NOMO-1 treated with DMSO at 0.1 percent for 48 hours (cell line): ENCODE measurements at regions not wholly inside any gene's neighbourhood (a gene's known extent, or its start where the extent isn't known, plus 50 kb on each side); places are given as distances from the start of the nearest gene placed in this dataset.

Source experiments
- DNase-seq: peaks from one replicate; lab custom pipeline; 2025; ENCODE audit not compliant: unreplicated experiment; lab: John Stamatoyannopoulos, UW

GRCh38 chr13:97561182-97561581 is 127.2 kb downstream of the RAP2A start:
- DNase-seq = no peak

GRCh38 chr13:97562962-97563361 is 129.0 kb downstream of the RAP2A start:
- no peak for DNase-seq

DNA sequence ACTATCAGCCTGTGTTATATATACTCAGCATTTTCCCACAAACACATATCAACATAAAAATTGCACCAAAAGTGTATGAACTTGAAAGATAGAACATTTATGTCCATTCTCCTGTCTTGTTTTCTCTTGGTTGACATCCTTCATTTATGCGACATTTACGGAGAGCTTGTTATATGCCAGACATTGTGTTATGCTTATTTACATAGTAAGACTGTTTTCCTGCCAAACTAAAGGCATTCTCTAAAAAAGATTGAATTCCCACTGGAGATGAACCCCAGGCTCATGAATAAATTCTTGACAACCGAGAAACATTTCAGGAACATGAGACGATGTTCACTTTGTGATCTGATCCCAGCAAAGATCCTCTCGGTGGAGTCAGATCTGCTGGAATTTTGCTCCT is 131.0 kb downstream of the RAP2A start:
- DNase-seq = no peak

- DNase-seq = no peak
Measured at GRCh38 chr13:97565906-97566305, 131.9 kb downstream of the RAP2A start.

DNA sequence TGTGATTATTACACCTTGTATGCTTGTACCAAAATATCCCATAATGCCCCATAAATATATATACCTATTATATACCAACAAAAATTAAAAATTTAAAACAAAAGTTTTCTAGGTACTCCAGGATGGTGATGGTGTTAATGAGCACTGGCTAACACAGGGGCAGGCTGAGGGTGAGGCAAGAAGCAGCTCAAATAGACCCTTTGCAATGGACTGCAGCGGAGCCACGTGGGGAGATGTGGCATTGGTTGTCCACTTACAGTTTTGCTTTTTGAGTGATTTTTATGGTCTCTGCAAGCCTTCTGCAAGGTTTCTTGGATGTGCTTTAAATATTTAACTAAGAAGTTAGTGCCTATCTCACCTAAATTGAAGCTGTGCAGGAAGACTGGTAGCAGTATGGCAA is 132.9 kb downstream of the RAP2A start:
- DNase-seq = no peak

GRCh38 chr13:97567510-97568243 is 133.7 kb downstream of the RAP2A start:
- DNase-seq = no peak

DNA sequence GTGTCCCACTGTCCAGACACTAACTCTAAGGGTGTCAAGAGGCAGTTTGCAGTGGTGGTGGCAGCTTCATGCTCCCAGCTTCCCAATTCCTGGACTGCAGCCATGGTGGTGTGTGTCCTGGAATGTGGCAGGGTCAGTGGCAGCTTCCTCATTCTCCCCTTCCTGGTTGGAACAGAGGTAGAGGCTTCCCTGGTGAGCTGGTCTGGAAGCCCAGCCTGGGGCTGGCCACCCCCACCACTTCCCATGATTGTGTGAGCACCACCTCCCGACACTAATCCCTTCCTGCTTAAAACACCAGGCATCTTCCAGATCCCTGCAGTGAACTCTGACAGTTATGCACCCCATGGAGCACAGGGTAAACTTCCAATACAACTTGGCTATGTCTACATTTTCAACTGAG is 134.9 kb downstream of the RAP2A start:
- DNase-seq = no peak

DNA sequence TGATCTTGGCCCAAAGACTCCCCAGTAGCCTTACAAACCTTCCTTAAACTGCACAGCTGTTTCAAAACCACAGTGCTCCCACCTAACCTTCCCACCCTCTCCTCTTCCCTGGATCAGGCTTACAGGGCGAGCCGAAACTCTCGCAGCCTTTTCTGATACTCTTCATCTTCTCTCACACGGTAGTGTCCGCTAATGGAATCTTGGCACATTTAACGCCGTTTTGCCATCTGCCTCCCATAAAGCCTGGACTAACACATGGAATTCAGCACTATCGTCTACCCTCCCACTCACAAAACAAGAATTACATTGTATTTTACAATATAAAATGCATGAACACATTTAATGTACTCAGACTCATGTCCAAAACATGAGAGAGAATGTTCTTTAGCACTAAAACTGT is 135.9 kb downstream of the RAP2A start:
- no peak for DNase-seq

GRCh38 chr13:97570442-97570841 is 136.5 kb downstream of the RAP2A start:
- DNase-seq = no peak

DNA sequence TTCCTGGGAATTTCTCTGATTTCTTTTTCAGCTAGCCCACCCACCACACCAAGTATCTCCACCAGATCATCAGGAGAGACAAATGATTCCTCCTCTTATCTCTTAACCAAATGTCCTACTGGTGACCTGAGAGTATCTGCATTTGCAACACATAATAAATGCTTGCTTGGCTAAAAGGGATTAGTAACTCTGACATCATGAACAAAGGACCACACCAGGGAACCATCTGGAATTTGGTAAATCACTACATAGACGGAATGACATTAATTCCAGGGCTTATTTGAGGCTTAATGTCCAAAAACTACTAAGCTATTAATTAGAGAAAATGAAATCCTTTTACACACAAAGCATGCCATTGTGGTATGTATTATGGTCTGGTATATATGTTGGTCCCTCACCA is 139.0 kb downstream of the RAP2A start:
- DNase-seq = no peak

GRCh38 chr13:97574926-97575325 is 141.0 kb downstream of the RAP2A start:
- no peak for DNase-seq

DNA sequence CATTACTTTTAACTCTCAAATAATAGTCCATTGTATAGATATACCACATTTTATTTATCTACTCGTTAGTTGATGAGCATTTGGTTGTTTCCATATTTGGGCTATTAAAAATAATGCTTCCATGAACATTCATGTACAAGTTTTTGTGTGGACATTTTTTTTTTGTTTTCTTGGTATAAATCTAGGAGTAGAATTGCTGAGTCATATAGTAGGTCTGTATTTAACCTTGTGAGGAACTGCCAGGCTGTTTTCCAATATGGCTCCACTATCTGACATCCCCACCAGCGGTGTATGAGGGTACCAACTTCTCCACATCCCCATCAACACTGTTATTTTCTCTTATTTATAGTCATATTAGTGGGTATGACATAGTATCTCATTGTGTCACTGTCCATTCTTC is 143.1 kb downstream of the RAP2A start:
- no peak for DNase-seq

DNA sequence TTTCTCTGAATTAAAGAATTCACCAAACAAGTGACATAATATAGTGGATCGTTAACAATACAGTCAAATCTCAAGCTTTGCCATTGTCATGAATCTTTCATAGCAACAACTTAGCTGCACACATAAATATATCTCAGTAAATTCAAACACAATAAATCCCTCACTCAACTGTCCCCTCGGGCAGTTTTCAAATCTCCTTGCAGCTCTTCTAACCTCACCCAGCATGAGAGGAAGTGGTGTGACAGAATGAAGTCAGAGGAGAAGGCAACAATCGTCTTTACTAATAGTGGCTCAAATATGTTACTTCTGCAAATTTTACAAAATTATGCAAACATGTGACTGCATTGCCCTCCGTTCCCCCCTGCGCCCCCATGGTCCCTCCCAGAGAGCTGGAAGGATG is 148.2 kb downstream of the RAP2A start:
- no peak for DNase-seq

DNA sequence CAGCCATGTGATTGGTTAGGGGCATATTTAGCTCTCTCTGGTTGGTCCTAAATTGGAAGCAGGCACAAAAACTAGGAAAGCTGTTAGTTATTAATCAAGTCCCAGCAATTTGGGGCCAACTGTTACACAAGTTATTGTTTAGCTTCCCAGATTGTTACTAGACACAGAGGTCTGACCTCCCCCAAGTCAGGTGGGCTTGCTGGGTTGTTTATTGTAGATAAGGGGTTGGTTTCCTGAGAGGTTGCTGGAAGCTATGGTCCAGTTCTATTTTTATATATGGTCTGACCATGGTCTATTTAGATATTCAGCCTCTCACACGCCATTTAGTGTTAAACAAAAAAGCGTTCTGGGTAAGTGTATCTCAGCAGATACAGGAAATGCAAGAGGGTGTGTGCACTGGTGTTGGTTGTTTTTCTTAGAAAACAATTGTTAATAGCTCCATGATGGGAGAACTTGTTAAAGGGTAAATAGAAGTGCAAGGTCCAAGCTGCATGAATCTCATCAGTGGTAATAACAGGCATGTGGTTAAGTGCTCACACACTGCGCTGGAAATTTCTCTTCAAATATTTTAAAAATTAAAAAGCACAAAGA is 150.0 kb downstream of the RAP2A start:
- no peak for DNase-seq

- no peak for DNase-seq
Measured at GRCh38 chr13:97586941-97587340, 153.0 kb downstream of the RAP2A start.

DNA sequence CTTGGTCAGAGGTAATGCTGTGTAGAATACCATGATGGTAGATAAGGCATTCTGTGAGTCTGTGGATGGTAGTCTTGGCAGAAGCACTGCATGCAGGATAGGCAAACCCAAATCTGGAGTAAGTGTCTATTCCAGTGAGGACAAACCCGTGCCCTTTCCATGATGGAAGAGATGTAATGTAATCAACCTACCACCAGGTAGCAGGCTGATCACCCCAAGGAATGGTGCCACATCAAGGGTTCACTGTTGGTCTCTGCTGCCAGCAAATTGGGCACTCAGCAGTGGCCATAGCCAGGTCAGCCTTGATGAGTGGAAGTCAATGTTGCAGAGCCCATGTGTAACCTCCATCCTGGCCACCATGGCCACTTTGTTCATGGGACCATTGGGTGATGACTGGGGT is 155.0 kb downstream of the RAP2A start:
- no peak for DNase-seq

GRCh38 chr13:97600458-97601075 is 166.6 kb downstream of the RAP2A start:
- DNase-seq = no peak

DNA sequence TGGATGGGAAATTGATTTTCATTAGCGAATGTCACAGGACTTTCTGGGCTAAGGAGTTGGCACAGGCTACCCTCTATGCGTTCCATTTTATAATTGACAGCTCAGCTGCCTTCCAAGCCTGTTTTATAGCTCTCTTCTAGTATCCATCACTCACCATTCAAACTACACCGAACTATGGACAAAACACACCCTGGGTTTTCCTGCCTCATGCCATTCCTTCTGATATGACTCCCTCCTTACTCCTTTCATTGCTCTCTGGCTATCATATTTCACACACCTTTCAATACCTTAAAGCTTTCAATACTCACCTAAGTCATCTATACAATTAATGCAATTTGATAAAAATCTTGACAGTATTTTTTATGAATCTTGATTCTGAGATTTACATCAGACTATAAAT is 181.3 kb downstream of the RAP2A start:
- DNase-seq = no peak

GRCh38 chr13:97616385-97616784 is 182.4 kb downstream of the RAP2A start:
- no peak for DNase-seq

- no peak for DNase-seq
Measured at GRCh38 chr13:97621025-97621424, 187.1 kb downstream of the RAP2A start.

DNA sequence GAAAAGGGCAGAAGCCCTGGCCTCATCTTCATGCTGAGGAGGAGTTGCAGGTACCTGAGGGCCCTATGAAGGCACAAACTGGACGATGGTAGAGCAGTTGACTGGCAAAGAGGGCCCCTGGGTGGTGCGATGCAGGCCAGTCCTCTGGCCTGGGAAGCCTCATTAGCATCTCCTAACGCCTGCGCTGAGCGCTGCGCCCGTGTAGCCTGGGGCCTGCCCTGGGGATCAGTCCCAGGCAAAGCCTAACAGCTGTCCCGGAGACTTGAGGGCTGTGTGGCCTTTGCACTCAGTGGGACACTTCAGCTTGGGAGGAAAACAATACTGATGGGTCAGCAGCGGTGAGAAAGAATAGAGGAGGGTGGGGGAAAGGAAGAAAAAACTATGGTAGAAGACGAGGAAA is 187.7 kb downstream of the RAP2A start:
- DNase-seq = no peak

DNA sequence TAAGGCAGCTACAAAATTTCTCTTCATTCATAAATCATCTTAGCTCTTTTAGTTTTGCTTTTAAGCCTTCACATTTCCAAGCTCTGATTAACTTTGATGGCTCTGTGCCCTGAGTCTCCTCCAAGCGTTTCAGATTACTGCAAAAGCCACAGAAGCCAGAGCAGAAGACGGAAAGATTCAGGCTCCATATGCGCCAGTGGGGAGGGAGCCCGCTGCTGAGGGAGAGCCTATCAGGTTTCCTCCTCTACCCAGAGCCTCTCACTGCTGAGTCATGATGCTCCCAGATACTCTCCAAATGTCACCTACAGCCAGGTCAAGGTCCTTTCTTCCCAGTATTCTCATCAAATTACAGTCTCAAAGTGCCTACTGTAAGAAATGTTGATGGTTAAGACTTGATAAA is 193.6 kb downstream of the RAP2A start:
- DNase-seq = no peak
